ENCODE measurements at regions not wholly inside any gene's neighbourhood (a gene's known extent, or its start where the extent isn't known, plus 50 kb on each side); places are given as distances from the start of the nearest gene placed in this dataset.

- DNase-seq (ENCODE audit: low spot score): no peak
- TF ChIP-seq CTCF (IDR thresholded peaks at IDR 0.05): no peak
Observed at GRCh38 chr4:104878936-104879335, 267.7 kb upstream of the TET2 start.

GRCh38 chr4:104879367-104879766 is 267.3 kb upstream of the TET2 start:
- DNase-seq (ENCODE audit: low spot score): no peak
- TF ChIP-seq CTCF (IDR thresholded peaks at IDR 0.05): no peak
- ATAC-seq (ENCODE audit: low FRiP score): no peak

More at GRCh38 chr4:104878936-104879335, 267.7 kb upstream of the TET2 start:
- ATAC-seq (ENCODE audit: low FRiP score): no peak

GRCh38 chr4:104879854-104880253 is 266.8 kb upstream of the TET2 start:
- no peak for TF ChIP-seq CTCF (IDR thresholded peaks at IDR 0.05)
- ATAC-seq (ENCODE audit: low FRiP score): no peak

GRCh38 chr4:104881136-104881886 is 265.4 kb upstream of the TET2 start:
- DNase-seq (ENCODE audit: low spot score): no peak
- ATAC-seq (ENCODE audit: low FRiP score): no peak
- TF ChIP-seq CTCF (IDR thresholded peaks at IDR 0.05): no peak

More at GRCh38 chr4:104879854-104880253, 266.8 kb upstream of the TET2 start:
- no peak for DNase-seq (ENCODE audit: low spot score)

- no peak for TF ChIP-seq CTCF (IDR thresholded peaks at IDR 0.05)
- ATAC-seq (ENCODE audit: low FRiP score) (no peak), DNase-seq (ENCODE audit: low spot score) (no peak)
Observed at GRCh38 chr4:104890598-104891275, 255.9 kb upstream of the TET2 start.

GRCh38 chr4:104896660-104897645 is 249.7 kb upstream of the TET2 start:
- DNase-seq (ENCODE audit: low spot score) (no peak), ATAC-seq (ENCODE audit: low FRiP score) (no peak)
- TF ChIP-seq CTCF (IDR thresholded peaks at IDR 0.05): no peak

Data from omental fat pad (tissue), 3 donors.